CD14-positive monocyte (primary cell): ENCODE measurements at regions not wholly inside any gene's neighbourhood (a gene's known extent, or its start where the extent isn't known, plus 50 kb on each side); places are given as distances from the start of the nearest gene placed in this dataset.

Source experiments
- DNase-seq, 3 donors: peaks; one replicate each; pipeline ENCODE4 v3.0.0-alpha.2; 2011 to 2022
- H2AFZ ChIP-seq: 2 replicates; pipeline ENCODE4 v1.6.0; 2012; ENCODE audit warnings: mild to moderate bottlenecking, low read depth, low read length, inconsistent platforms; ENCODE audit not compliant: insufficient read depth, poor library complexity, severe bottlenecking
- H3K27ac ChIP-seq, 2 donors: 1 replicate in 1 of 2; 2 replicates in 1 of 2; pipeline ENCODE4 v1.5.1; 2012 to 2013; ENCODE audit warnings: low read length in 2 of 2, control low read depth in 1 of 2, inconsistent platforms in 1 of 2, low read depth in 1 of 2, mild to moderate bottlenecking in 1 of 2
- H3K27me3 ChIP-seq, 2 donors: one replicate each; pipeline versions ENCODE4 v1.6.0 to v1.6.1; 2011 to 2013; ENCODE audit warnings: low read length in 2 of 2; ENCODE audit not compliant: control insufficient read depth in 2 of 2, insufficient read depth in 2 of 2
- H3K36me3 ChIP-seq, 2 donors: replicated peaks in 1 of 2; 1 replicate in 1 of 2; 2 replicates in 1 of 2; pipeline versions ENCODE4 v1.5.1 to v1.6.1; 2012 to 2013; ENCODE audit warnings: low read length in 2 of 2, control low read depth in 1 of 2, inconsistent platforms in 1 of 2, mild to moderate bottlenecking in 1 of 2; ENCODE audit not compliant: insufficient read depth in 2 of 2, control insufficient read depth in 1 of 2
- H3K4me1 ChIP-seq, 2 donors: 1 replicate in 1 of 2; 2 replicates in 1 of 2; pipeline versions ENCODE4 v1.5.1 to v1.6.1; 2012 to 2013; ENCODE audit warnings: low read length in 2 of 2, control low read depth in 1 of 2, inconsistent platforms in 1 of 2, mild to moderate bottlenecking in 1 of 2, moderate library complexity in 1 of 2; ENCODE audit not compliant: insufficient read depth in 2 of 2, control insufficient read depth in 1 of 2
- H3K4me2 ChIP-seq: replicated peaks from 2 replicates; pipeline ENCODE3; 2012; ENCODE audit warnings: low read length, moderate library complexity, mild to moderate bottlenecking; ENCODE audit not compliant: poor library complexity, severe bottlenecking; ENCODE audit errors: extremely low read depth
- H3K4me3 ChIP-seq, 3 experiments: fragments of 200-600 bp in 1 of 3; sonication (generic) in 1 of 3; replicated peaks in 1 of 3; 1 replicate in 2 of 3; 2 replicates in 1 of 3; pipeline ENCODE4 v1.5.1; 2011 to 2013; ENCODE audit warnings: low read length in 3 of 3, mild to moderate bottlenecking in 3 of 3, control low read depth in 2 of 3, low read depth in 2 of 3, inconsistent platforms in 1 of 3, moderate library complexity in 1 of 3
- H3K79me2 ChIP-seq: 2 replicates; pipeline ENCODE4 v1.6.0; 2012; ENCODE audit warnings: mild to moderate bottlenecking, control low read depth, inconsistent platforms, low read length, moderate library complexity; ENCODE audit not compliant: insufficient read depth
- H3K9ac ChIP-seq: 2 replicates; pipeline ENCODE4 v1.6.0; 2017; ENCODE audit warnings: low read length, mild to moderate bottlenecking; ENCODE audit not compliant: insufficient read depth, poor library complexity, severe bottlenecking
- H3K9me3 ChIP-seq, 2 donors: replicated peaks in 1 of 2; 1 replicate in 1 of 2; 2 replicates in 1 of 2; pipeline versions ENCODE4 v1.5.1 to v1.6.1; 2012 to 2013; ENCODE audit warnings: low read length in 2 of 2, control low read depth in 1 of 2; ENCODE audit not compliant: control insufficient read depth in 1 of 2, insufficient read depth in 1 of 2
- H4K20me1 ChIP-seq: 2 replicates; pipeline ENCODE4 v1.6.0; 2012; ENCODE audit warnings: mild to moderate bottlenecking, low read length, control low read depth, moderate library complexity; ENCODE audit not compliant: insufficient read depth
- H3K27ac Mint-ChIP-seq, 7 donors: one replicate each; pipeline ENCODE4 v1.8.0; 2020; ENCODE audit warnings: mild to moderate bottlenecking in 7 of 7, mixed read lengths in 7 of 7, moderate library complexity in 6 of 7, inconsistent platforms in 2 of 7
- H3K27me3 Mint-ChIP-seq, 3 donors: one replicate each; pipeline ENCODE4 v1.8.0; 2021 to 2022; ENCODE audit warnings: low read depth in 3 of 3, mild to moderate bottlenecking in 3 of 3, mixed read lengths in 3 of 3, moderate library complexity in 3 of 3, inconsistent platforms in 1 of 3
- H3K36me3 Mint-ChIP-seq, 2 donors: one replicate each; pipeline ENCODE4 v1.8.0; 2020; ENCODE audit warnings: mixed read lengths in 2 of 2, inconsistent platforms in 1 of 2, mild to moderate bottlenecking in 1 of 2
- H3K4me1 Mint-ChIP-seq: one replicate; pipeline ENCODE4 v1.8.0; 2020; ENCODE audit warnings: mild to moderate bottlenecking, mixed read lengths
- H3K4me3 Mint-ChIP-seq, 2 donors: one replicate each; pipeline ENCODE4 v1.8.0; 2020; ENCODE audit warnings: mild to moderate bottlenecking in 2 of 2, mixed read lengths in 2 of 2, moderate library complexity in 1 of 2
- H3K9me3 Mint-ChIP-seq, 7 donors: one replicate each; pipeline ENCODE4 v1.8.0; 2020 to 2022; ENCODE audit warnings: mixed read lengths in 7 of 7, mild to moderate bottlenecking in 6 of 7, moderate library complexity in 6 of 7, inconsistent platforms in 2 of 7
- WGBS: methylation state at CpG from one replicate; pipeline ENCODE4 v1.1.5; 2013; ENCODE audit warnings: missing lambda C conversion rate; ENCODE audit not compliant: insufficient coverage; 5-methylcytosine and 5-hydroxymethylcytosine counted together
- intact Hi-C, 2 donors: fragments of 100-400 bp; cut with micrococcal nuclease; formaldehyde crosslinking; loops; one replicate each; pipeline versions ENCODE4 v1.15.0 to v1.15.1; 2023
- TF ChIP-seq, protein P1 (sequence below): fragments of 200-600 bp; IDR thresholded peaks from one replicate; pipeline ENCODE4 v1.8.0; 2022; ENCODE audit warnings: antibody characterized with exemption, mild to moderate bottlenecking

DNA sequence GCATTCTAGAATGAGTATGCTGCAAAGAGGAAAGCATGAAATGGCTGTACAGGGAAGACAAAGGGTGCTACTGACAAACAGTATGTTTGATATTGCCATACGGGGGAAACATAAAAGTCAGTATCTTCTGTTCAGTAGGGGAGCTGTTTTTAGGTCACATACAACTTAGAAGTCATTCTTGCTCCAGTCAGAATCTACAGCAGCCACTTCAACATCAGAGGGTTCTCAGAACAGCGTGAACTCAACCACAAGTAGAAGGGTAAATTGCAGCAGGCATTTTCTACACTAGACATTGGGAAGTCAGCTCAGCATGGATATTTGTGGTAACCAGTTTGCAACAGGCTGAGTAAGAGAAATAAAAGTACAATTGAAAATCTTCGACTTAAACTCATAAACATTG, 1241.8 kb upstream of the GOT2 start:
- Mint-ChIP-seq H3K9me3 (peaks cover 1 to 10% (median 3%) of the 10 kb centered on the region in 7 donors), H3K27me3 (no peaks in the 10 kb centered on the region), H3K36me3 (no peaks in the 10 kb centered on the region), H3K4me3 (no peak overlapping the region), H3K4me1 (no peaks in the 10 kb centered on the region), H3K27ac (no peak overlapping the region)
- no peaks in the 10 kb centered on the region for H3K27me3 ChIP-seq
- no peak overlapping the region for H3K9ac ChIP-seq
- H4K20me1 ChIP-seq = no peaks in the 10 kb centered on the region
- TF ChIP-seq, protein P1, sequence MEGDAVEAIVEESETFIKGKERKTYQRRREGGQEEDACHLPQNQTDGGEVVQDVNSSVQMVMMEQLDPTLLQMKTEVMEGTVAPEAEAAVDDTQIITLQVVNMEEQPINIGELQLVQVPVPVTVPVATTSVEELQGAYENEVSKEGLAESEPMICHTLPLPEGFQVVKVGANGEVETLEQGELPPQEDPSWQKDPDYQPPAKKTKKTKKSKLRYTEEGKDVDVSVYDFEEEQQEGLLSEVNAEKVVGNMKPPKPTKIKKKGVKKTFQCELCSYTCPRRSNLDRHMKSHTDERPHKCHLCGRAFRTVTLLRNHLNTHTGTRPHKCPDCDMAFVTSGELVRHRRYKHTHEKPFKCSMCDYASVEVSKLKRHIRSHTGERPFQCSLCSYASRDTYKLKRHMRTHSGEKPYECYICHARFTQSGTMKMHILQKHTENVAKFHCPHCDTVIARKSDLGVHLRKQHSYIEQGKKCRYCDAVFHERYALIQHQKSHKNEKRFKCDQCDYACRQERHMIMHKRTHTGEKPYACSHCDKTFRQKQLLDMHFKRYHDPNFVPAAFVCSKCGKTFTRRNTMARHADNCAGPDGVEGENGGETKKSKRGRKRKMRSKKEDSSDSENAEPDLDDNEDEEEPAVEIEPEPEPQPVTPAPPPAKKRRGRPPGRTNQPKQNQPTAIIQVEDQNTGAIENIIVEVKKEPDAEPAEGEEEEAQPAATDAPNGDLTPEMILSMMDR = no peak
- no peak overlapping the region for H2AFZ ChIP-seq
- H3K27ac ChIP-seq = no peak overlapping the region
- intact Hi-C loops = no loop called here
- no peak overlapping the region for H3K4me3 ChIP-seq
- no peaks in the 10 kb centered on the region for H3K4me1 ChIP-seq
- no peaks in the 10 kb centered on the region for H3K36me3 ChIP-seq
- H3K4me2 ChIP-seq = no peak overlapping the region
- WGBS = no CpG with 5 or more reads among the region's 3 CpGs
- no peaks in the 10 kb centered on the region for H3K9me3 ChIP-seq
- DNase-seq = no peak
- H3K79me2 ChIP-seq = no peaks in the 10 kb centered on the region

- Histone ChIP-seq H3K27me3 (no peaks in the 10 kb centered on the region), H2AFZ (no peak overlapping the region), H3K79me2 (no peaks in the 10 kb centered on the region), H3K27ac (no peak overlapping the region), H3K4me2 (no peak overlapping the region), H3K9me3 (no peaks in the 10 kb centered on the region), H4K20me1 (no peaks in the 10 kb centered on the region), H3K36me3 (no peaks in the 10 kb centered on the region), H3K4me3 (no peak overlapping the region), H3K9ac (no peak overlapping the region), H3K4me1 (no peaks in the 10 kb centered on the region)
- Mint-ChIP-seq H3K27me3 (no peaks in the 10 kb centered on the region), H3K4me3 (no peak overlapping the region), H3K27ac (no peak overlapping the region), H3K9me3 (peaks cover 2 to 10% (median 6%) of the 10 kb centered on the region in 7 donors), H3K36me3 (no peaks in the 10 kb centered on the region), H3K4me1 (no peaks in the 10 kb centered on the region)
- 100% methylated on average over 2 of the region's 3 CpGs for WGBS
- TF ChIP-seq, protein P1 = no peak
- intact Hi-C loops = no loop called here
- no peak for DNase-seq
These were observed 1239.8 kb upstream of the GOT2 start for GRCh38 chr16:59973966-59974365.
